ENCODE measurements at regions not wholly inside any gene's neighbourhood (a gene's known extent, or its start where the extent isn't known, plus 50 kb on each side); places are given as distances from the start of the nearest gene placed in this dataset.

DNA sequence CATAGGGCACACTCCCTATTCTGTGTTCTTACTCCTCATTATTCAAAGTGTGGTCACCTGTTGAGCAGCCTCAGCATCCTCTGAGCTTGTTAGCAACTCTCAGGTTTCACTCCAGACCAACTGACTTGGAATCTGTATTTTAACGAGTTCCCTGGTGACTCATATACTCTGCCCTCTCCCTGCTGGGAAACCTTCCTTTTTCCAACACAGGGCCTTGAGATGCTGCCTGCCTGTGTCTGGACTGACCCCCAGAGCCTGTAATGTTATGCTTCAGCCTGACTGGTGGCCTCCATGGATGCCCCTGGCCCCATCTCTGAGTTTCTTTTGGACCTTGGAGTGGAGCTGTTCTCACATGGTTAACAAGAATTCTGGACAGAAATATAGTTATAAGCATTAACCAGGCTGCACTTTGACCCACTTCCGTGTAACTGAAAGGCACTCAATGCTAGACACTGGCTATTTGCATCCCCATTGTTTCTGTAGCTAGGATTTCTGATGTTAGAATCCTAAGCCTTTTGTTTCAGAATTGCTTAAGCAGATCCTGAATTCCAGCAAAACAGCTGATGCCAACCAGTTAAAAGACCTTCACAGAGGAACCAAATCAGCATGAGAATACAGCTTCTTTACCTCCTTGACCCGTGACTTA lies 262.6 kb downstream of the STIM2 start:
- no peak for TF ChIP-seq GATA2 (IDR thresholded peaks at IDR 0.05; ENCODE audit: low read depth, low read length)
- no peak for TF ChIP-seq GATA3 (IDR thresholded peaks at IDR 0.05; ENCODE audit: low read depth, low read length)

Data from SH-SY5Y (cell line).